ENCODE measurements at regions not wholly inside any gene's neighbourhood (a gene's known extent, or its start where the extent isn't known, plus 50 kb on each side); places are given as distances from the start of the nearest gene placed in this dataset.

DNA sequence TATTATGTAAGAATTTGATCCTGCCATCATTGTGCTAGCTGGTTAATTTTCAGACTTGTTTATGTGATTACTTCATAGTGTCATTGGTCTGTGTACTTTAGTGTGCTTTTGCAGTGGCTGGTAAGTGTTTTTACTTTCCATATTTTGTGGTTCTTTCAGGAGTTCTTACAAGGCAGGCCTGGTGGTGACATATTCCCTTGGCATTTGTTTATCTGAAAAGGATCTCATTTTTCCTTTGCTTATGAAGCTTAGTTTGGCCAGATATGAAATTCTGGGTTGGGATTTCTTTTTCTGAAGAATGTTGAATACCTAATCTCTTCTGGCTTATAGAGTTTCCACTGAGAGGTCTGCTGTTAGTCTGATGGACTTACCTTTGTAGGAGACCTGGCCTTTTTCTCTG is 72.8 kb upstream of the MC4R start:
- no peaks in the 10 kb centered on the region for H3K36me3 ChIP-seq (ENCODE audit: insufficient read depth, low read depth, low read length)
- H3K9me3 ChIP-seq (ENCODE audit: insufficient read depth, low read depth, low read length): peaks cover 9% of the 10 kb centered on the region; the same call in 1 of the 2 replicates
- H3K27me3 ChIP-seq (ENCODE audit: insufficient read depth, low read length): no peaks in the 10 kb centered on the region
- peaks cover 5% of the 10 kb centered on the region; the same call in 1 of the 2 replicates for H3K4me1 ChIP-seq (ENCODE audit: insufficient read depth, low read length)
- H3K4me3 ChIP-seq (ENCODE audit: low read length): no peak overlapping the region
- no peak overlapping the region for H3K9ac ChIP-seq (ENCODE audit: low read depth, low read length)
- H3K27ac ChIP-seq (ENCODE audit: low read length): no peak overlapping the region

DNA sequence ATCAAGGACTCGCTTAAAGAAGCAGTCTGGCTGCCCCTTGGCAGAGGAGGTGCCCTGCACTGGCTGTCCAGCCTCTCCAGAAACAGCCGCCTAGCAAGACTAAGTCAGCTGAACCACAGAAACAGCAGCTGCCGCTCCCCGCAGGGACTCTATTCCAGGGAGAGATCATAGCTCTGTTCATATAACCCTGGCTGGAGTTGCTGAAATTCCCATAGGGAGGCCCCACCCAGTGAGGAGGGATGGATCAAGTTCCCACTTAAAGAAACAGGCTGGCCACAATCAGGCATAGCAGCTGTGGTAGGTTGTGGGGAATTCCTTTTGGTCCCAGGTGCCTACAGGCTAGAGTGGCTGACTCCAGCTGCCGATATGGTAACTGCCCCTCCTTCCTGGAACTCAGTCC is 74.2 kb upstream of the MC4R start:
- no peak overlapping the region for H3K9ac ChIP-seq (ENCODE audit: low read depth, low read length)
- no peaks in the 10 kb centered on the region for H3K27me3 ChIP-seq (ENCODE audit: insufficient read depth, low read length)
- peaks cover 5% of the 10 kb centered on the region; the same call in 1 of the 2 replicates for H3K4me1 ChIP-seq (ENCODE audit: insufficient read depth, low read length)
- H3K36me3 ChIP-seq (ENCODE audit: insufficient read depth, low read depth, low read length): no peaks in the 10 kb centered on the region
- no peak overlapping the region for H3K27ac ChIP-seq (ENCODE audit: low read length)
- peaks cover 9% of the 10 kb centered on the region; the same call in 1 of the 2 replicates for H3K9me3 ChIP-seq (ENCODE audit: insufficient read depth, low read depth, low read length)
- no peak overlapping the region for H3K4me3 ChIP-seq (ENCODE audit: low read length)

DNA sequence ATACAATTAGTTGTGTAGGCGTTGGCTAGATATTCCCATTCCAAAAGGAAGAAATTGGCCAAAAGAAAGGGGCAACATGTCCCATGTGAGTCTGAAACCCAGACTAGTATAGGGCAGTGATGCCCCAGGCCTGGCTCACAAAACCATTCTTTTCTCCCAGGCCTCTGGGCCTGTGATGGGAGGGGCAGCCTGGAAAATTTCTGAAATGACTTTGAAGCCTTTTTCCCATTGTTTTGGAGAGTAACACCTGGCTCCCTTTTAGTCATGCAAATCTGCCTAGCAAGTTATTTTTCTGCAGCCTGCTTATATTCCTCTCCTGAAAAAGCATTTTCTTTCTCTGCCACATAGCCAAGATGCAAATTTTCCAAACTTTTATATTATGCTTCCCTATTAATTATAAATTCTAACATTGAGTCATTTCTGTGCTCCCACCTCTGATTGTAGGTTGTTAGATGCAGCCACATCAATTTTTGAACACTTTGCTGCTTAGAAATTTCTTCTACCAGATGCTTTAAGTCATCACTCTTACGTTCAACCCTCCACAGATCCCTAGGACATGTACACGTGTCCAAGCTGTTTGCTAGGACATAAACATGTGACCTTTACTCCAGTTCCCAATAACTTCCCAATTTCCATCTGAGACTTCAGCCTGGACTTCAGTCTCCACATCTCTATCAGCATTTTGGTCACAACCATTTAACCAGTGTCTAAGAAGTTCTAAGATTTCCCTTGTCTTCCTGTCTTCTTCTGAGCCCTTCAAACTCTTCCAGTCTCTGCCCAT is 76.1 kb upstream of the MC4R start:
- no peak overlapping the region for H3K27ac ChIP-seq (ENCODE audit: low read length)
- H3K4me3 ChIP-seq (ENCODE audit: low read length): peak overlapping the region; percentile 28; the same call in 1 of the 2 replicates
- H3K9ac ChIP-seq (ENCODE audit: low read depth, low read length): no peak overlapping the region
- H3K36me3 ChIP-seq (ENCODE audit: insufficient read depth, low read depth, low read length): no peaks in the 10 kb centered on the region
- peaks cover 5% of the 10 kb centered on the region; the same call in 1 of the 2 replicates for H3K4me1 ChIP-seq (ENCODE audit: insufficient read depth, low read length)
- H3K27me3 ChIP-seq (ENCODE audit: insufficient read depth, low read length): no peaks in the 10 kb centered on the region
- H3K9me3 ChIP-seq (ENCODE audit: insufficient read depth, low read depth, low read length): peaks cover 9% of the 10 kb centered on the region; the same call in 1 of the 2 replicates

DNA sequence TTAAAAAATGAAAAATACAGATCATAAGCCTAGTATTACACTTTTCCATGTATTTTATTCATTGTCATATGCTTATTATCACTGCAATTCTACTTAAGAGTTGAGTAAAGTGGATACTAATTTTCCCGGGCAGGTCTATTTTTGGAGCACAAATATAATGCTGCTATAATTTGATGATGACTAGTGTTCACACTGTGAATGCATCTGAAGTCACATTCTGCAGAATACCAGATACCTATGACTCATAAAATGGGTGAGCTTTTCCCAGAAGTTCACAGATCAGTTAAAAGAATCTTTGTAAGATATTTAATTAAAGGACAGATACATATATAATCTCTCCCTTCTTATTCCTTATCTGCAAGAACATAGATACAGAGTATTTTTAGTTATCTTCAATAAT is 79.8 kb upstream of the MC4R start:
- peaks cover 5% of the 10 kb centered on the region; the same call in 1 of the 2 replicates for H3K4me1 ChIP-seq (ENCODE audit: insufficient read depth, low read length)
- H3K36me3 ChIP-seq (ENCODE audit: insufficient read depth, low read depth, low read length): no peaks in the 10 kb centered on the region
- H3K4me3 ChIP-seq (ENCODE audit: low read length): no peak overlapping the region
- peaks cover 9% of the 10 kb centered on the region; the same call in 1 of the 2 replicates for H3K9me3 ChIP-seq (ENCODE audit: insufficient read depth, low read depth, low read length)
- no peak overlapping the region for H3K27ac ChIP-seq (ENCODE audit: low read length)
- no peaks in the 10 kb centered on the region for H3K27me3 ChIP-seq (ENCODE audit: insufficient read depth, low read length)
- H3K9ac ChIP-seq (ENCODE audit: low read depth, low read length): no peak overlapping the region

DNA sequence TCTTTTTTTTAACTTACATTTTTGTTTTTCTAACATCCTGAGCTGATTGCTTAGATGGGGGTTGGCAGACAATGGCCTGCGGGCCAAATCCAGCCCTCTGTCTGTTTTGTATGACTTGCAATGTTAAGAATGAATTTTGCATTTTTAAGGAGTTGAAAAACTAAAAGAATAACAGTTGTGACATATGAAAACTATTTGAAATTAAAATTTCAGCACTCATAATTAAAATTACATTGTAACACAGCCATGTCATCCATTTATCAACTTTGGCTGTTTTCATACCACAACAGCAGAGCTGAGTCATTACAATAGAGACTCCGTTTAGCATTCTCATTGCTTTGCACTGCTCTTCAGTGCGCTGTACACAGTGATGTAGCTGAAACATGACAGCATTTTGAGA is 94.1 kb upstream of the MC4R start:
- Histone ChIP-seq H3K4me3 (ENCODE audit: low read length) (no peak overlapping the region), H3K27ac (ENCODE audit: low read length) (no peak overlapping the region), H3K9ac (ENCODE audit: low read depth, low read length) (no peak overlapping the region), H3K36me3 (ENCODE audit: insufficient read depth, low read depth, low read length) (no peaks in the 10 kb centered on the region), H3K9me3 (ENCODE audit: insufficient read depth, low read depth, low read length) (no peaks in the 10 kb centered on the region), H3K27me3 (ENCODE audit: insufficient read depth, low read length) (no peaks in the 10 kb centered on the region), H3K4me1 (ENCODE audit: insufficient read depth, low read length) (no peaks in the 10 kb centered on the region)

DNA sequence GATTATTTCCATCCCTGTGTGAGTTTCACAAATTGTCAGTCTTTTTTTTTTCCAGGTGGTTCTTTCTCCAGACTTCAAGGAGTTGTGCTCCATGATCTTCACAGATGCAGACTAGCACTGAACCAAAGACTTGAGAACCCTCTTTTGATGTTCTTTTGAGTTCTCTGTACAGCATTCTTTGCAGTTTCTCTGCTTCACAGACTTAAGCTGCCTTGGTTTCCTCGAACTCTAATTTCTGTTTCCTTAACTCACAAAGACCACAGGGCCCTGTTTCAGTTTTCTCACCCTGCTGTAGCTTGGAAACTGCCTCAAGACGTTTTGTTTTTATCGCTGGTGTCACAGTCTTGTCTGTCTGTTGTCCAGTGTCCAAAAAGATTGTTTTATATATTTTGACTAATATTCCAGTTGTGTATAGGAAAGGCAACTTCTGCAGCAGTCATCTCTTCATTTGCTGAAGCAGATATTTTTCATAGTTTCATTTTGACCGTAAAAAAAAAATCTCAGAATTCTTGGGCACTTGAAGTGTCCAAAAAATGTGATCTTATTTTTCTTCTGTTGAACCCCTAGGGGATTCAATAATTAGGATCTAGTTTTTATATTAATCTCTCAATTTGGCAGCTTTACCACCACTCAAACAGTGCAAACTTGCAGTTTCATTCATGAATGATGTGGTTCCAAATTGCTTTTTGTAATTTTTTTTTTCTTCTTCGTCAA is 97.0 kb upstream of the MC4R start:
- Histone ChIP-seq H3K27ac (ENCODE audit: low read length) (no peak overlapping the region), H3K4me3 (ENCODE audit: low read length) (no peak overlapping the region), H3K9ac (ENCODE audit: low read depth, low read length) (no peak overlapping the region), H3K9me3 (ENCODE audit: insufficient read depth, low read depth, low read length) (no peaks in the 10 kb centered on the region), H3K36me3 (ENCODE audit: insufficient read depth, low read depth, low read length) (no peaks in the 10 kb centered on the region), H3K4me1 (ENCODE audit: insufficient read depth, low read length) (no peaks in the 10 kb centered on the region), H3K27me3 (ENCODE audit: insufficient read depth, low read length) (no peaks in the 10 kb centered on the region)

DNA sequence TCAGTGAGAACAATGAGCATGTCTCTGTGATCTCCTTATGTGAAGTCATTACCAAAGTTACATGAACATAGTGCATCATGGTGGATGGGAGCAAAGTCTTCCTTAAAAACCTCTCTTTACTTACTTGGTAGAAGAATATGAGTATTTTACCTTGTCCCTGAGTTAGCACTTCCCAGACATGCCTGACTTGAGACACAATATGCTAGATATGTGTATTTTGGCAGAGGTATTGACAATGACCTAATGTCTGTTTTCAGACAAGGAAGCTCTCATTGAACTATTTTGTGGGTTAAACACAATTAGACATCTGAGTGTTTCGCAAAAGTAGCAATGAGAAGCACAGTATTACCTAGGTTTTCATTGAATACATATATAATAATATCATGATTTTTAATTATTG is 99.1 kb upstream of the MC4R start:
- Histone ChIP-seq H3K27me3 (ENCODE audit: insufficient read depth, low read length) (no peaks in the 10 kb centered on the region), H3K4me3 (ENCODE audit: low read length) (no peak overlapping the region), H3K9ac (ENCODE audit: low read depth, low read length) (no peak overlapping the region), H3K9me3 (ENCODE audit: insufficient read depth, low read depth, low read length) (no peaks in the 10 kb centered on the region), H3K36me3 (ENCODE audit: insufficient read depth, low read depth, low read length) (no peaks in the 10 kb centered on the region), H3K4me1 (ENCODE audit: insufficient read depth, low read length) (no peaks in the 10 kb centered on the region; the same call in 1 of the 2 replicates), H3K27ac (ENCODE audit: low read length) (no peak overlapping the region)

DNA sequence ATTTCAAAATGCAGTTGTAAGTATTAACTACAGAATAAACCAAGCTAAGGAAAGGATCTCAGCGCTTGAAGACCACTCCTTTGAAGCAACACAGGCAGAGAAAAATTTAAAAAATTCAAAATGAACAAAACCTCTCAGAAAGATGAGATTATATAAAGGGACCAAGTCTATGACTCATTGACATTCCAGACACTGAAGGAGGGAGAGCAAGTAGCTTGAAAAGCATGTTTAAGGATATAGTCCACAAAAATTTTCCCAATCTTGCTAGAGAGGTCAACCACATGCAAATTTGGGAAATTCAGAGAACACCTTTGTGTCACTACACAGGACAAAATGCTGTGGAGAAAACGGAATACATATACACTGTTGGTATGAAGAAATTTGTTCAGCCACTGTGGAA is 112.6 kb upstream of the MC4R start:
- H3K9me3 ChIP-seq (ENCODE audit: insufficient read depth, low read depth, low read length): no peaks in the 10 kb centered on the region
- H3K27me3 ChIP-seq (ENCODE audit: insufficient read depth, low read length): peaks cover 12% of the 10 kb centered on the region; the same call in 1 of the 2 replicates
- no peak overlapping the region for H3K27ac ChIP-seq (ENCODE audit: low read length)
- no peaks in the 10 kb centered on the region for H3K36me3 ChIP-seq (ENCODE audit: insufficient read depth, low read depth, low read length)
- no peaks in the 10 kb centered on the region for H3K4me1 ChIP-seq (ENCODE audit: insufficient read depth, low read length)
- no peak overlapping the region for H3K4me3 ChIP-seq (ENCODE audit: low read length)
- H3K9ac ChIP-seq (ENCODE audit: low read depth, low read length): no peak overlapping the region

DNA sequence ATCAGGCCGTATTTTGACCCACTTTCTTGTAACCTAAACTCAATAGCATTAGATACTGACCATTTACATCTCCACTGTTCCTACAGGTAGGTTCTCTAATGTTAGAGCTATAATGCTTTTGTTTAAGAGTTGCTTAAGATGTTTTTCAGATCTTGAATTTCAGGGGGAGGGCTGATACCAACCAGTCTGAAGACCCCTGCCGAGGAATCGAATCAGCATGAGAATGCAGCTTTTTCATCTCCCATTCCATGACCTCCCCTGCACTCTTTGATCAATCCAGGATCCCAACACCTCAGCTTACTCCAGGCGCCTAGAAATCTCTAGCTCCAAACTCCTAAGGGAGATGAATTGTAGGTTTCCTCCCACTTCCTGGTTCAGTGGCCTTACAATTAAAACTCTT is 120.5 kb upstream of the MC4R start:
- H3K27me3 ChIP-seq (ENCODE audit: insufficient read depth, low read length): peaks cover 81% of the 10 kb centered on the region
- no peaks in the 10 kb centered on the region for H3K9me3 ChIP-seq (ENCODE audit: insufficient read depth, low read depth, low read length)
- no peak overlapping the region for H3K4me3 ChIP-seq (ENCODE audit: low read length)
- peaks cover 11% of the 10 kb centered on the region; the same call in 1 of the 2 replicates for H3K4me1 ChIP-seq (ENCODE audit: insufficient read depth, low read length)
- H3K27ac ChIP-seq (ENCODE audit: low read length): no peak overlapping the region
- no peaks in the 10 kb centered on the region for H3K36me3 ChIP-seq (ENCODE audit: insufficient read depth, low read depth, low read length)
- no peak overlapping the region for H3K9ac ChIP-seq (ENCODE audit: low read depth, low read length)

DNA sequence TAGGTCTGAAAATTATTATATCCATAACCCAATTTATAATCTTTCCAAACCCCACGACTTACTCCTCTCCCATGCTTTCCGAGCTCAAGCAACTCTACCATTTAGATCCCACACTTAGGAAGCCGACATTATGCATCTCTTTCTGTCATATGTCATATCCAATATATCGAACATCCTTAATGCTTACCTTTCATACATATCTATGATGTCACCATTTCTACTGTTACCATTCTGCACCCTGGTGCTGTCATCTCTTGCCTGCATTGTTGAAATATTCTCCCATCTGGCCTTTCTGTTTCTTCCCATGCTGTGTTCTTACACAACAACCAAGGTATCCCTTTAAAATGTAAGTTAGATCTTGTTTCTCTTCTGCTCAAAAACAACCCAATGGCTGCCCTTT is 127.1 kb upstream of the MC4R start:
- Histone ChIP-seq H3K36me3 (ENCODE audit: insufficient read depth, low read depth, low read length) (no peaks in the 10 kb centered on the region), H3K9me3 (ENCODE audit: insufficient read depth, low read depth, low read length) (no peaks in the 10 kb centered on the region), H3K27me3 (ENCODE audit: insufficient read depth, low read length) (peaks cover 24% of the 10 kb centered on the region), H3K4me3 (ENCODE audit: low read length) (no peak overlapping the region), H3K4me1 (ENCODE audit: insufficient read depth, low read length) (peaks cover 3% of the 10 kb centered on the region; the same call in 1 of the 2 replicates), H3K9ac (ENCODE audit: low read depth, low read length) (no peak overlapping the region), H3K27ac (ENCODE audit: low read length) (no peak overlapping the region)

DNA sequence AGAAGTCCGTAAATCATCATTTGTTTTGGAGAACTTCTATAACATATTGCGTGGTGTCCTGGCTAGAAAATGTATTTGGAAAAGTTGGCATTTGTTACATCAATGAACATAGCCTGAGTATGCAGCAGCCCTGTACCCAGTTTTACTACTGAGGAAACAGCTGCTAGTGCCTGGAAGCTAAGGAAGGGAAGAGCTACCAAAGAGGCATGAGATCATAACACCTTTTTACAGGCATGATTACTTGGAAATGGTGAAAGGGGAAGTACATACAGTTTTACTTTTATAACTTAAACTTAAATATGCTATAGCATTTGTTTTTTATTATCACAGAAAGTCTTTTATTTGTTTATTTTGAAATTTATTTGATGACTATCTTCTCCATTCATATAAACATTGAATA is 128.4 kb upstream of the MC4R start:
- peaks cover 11% of the 10 kb centered on the region for H3K27me3 ChIP-seq (ENCODE audit: insufficient read depth, low read length)
- peaks cover 3% of the 10 kb centered on the region; the same call in 1 of the 2 replicates for H3K4me1 ChIP-seq (ENCODE audit: insufficient read depth, low read length)
- no peak overlapping the region for H3K4me3 ChIP-seq (ENCODE audit: low read length)
- no peak overlapping the region for H3K9ac ChIP-seq (ENCODE audit: low read depth, low read length)
- no peaks in the 10 kb centered on the region for H3K9me3 ChIP-seq (ENCODE audit: insufficient read depth, low read depth, low read length)
- no peak overlapping the region for H3K27ac ChIP-seq (ENCODE audit: low read length)
- H3K36me3 ChIP-seq (ENCODE audit: insufficient read depth, low read depth, low read length): no peaks in the 10 kb centered on the region

DNA sequence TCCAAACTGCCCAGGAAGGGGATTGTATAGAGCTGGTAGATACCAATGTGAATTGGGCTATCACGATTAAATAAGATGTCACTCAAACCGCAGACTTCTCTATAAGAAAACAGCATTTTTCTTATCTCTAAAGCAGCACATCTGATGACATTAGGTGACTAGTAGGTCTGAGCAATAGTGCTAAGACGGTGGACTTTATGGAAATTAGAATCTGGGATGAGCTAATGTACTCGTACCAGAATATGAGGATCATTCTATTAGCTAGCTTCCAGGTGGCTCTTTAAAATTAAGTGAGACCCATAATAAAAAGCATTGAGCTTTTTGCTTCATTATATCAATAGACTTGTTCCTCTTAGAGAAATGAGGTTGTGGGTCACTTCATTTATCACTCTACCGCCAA is 130.0 kb upstream of the MC4R start:
- Histone ChIP-seq H3K9ac (ENCODE audit: low read depth, low read length) (no peak overlapping the region), H3K27me3 (ENCODE audit: insufficient read depth, low read length) (no peaks in the 10 kb centered on the region; the same call in 1 of the 2 replicates), H3K27ac (ENCODE audit: low read length) (no peak overlapping the region), H3K4me3 (ENCODE audit: low read length) (no peak overlapping the region), H3K9me3 (ENCODE audit: insufficient read depth, low read depth, low read length) (no peaks in the 10 kb centered on the region), H3K36me3 (ENCODE audit: insufficient read depth, low read depth, low read length) (no peaks in the 10 kb centered on the region), H3K4me1 (ENCODE audit: insufficient read depth, low read length) (no peaks in the 10 kb centered on the region)
